ENCODE measurements at regions not wholly inside any gene's neighbourhood (a gene's known extent, or its start where the extent isn't known, plus 50 kb on each side); places are given as distances from the start of the nearest gene placed in this dataset.

DNA sequence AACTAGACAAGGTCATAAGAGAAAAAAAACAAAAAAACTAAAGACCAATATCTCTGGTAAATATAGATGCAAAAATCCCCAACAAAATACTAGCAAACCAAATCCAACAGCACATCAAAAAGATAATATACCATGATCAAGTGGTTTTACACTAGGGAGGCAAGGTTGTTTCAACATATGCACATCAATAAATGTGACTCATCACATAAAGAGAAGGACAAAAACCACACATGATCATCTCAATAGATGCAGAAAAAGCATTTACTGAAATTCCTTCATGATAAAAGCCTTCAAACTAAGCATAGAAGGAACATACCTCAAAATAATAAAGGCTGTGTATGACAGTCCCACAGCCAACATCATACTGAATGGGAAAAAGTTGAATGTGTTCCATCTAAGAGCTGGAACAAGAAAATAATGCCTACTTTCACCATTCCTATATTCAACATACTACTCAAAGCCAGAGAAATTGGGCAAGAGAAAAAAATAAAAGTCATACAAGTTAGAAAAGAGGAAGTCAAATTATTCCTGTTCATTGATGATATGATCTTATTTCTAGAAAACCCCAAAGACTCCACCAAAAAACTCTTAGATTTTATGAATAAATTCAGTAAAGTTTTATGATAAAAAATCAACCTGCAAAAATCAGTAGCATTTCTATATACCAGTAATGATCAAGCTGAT is 72.2 kb upstream of the FAM169A start:
- no peak overlapping the region for H3K4me3 Mint-ChIP-seq (ENCODE audit: unreplicated experiment)
- DNase-seq: no peak
- H3K9me3 Mint-ChIP-seq (ENCODE audit: unreplicated experiment): no peaks in the 10 kb centered on the region
- no peaks in the 10 kb centered on the region for H3K36me3 Mint-ChIP-seq (ENCODE audit: unreplicated experiment)
- no peak overlapping the region for H3K27ac Mint-ChIP-seq (ENCODE audit: unreplicated experiment)
- H3K27me3 Mint-ChIP-seq (ENCODE audit: unreplicated experiment): no peaks in the 10 kb centered on the region
- H3K4me1 Mint-ChIP-seq (ENCODE audit: low read depth, unreplicated experiment): peaks cover 26% of the 10 kb centered on the region
- TF ChIP-seq, protein P1, sequence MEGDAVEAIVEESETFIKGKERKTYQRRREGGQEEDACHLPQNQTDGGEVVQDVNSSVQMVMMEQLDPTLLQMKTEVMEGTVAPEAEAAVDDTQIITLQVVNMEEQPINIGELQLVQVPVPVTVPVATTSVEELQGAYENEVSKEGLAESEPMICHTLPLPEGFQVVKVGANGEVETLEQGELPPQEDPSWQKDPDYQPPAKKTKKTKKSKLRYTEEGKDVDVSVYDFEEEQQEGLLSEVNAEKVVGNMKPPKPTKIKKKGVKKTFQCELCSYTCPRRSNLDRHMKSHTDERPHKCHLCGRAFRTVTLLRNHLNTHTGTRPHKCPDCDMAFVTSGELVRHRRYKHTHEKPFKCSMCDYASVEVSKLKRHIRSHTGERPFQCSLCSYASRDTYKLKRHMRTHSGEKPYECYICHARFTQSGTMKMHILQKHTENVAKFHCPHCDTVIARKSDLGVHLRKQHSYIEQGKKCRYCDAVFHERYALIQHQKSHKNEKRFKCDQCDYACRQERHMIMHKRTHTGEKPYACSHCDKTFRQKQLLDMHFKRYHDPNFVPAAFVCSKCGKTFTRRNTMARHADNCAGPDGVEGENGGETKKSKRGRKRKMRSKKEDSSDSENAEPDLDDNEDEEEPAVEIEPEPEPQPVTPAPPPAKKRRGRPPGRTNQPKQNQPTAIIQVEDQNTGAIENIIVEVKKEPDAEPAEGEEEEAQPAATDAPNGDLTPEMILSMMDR (IDR thresholded peaks at IDR 0.05; ENCODE audit: partially characterized antibody, unreplicated experiment): no peak

DNA sequence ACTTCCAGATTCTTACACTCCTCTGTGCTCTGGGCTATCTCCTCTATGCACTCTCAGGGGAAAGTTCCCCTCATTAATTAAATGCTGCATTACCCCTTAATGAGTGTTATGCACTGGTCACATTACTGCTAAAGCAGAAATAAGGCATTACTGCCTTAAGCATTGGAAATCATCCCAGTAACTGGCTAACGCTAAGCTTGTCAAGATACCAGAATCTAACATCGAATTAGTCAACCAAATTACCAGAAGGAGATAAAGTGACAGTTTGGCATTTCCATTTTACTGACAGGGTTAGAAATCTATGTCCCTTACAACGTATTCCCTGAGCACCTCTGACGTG is 69.5 kb upstream of the FAM169A start:
- Mint-ChIP-seq H3K4me3 (ENCODE audit: unreplicated experiment) (no peak overlapping the region), H3K27me3 (ENCODE audit: unreplicated experiment) (peaks cover 2% of the 10 kb centered on the region), H3K4me1 (ENCODE audit: low read depth, unreplicated experiment) (peaks cover 27% of the 10 kb centered on the region), H3K27ac (ENCODE audit: unreplicated experiment) (no peak overlapping the region), H3K9me3 (ENCODE audit: unreplicated experiment) (peaks cover 1% of the 10 kb centered on the region), H3K36me3 (ENCODE audit: unreplicated experiment) (no peaks in the 10 kb centered on the region)
- TF ChIP-seq, protein P1 (IDR thresholded peaks at IDR 0.05; ENCODE audit: partially characterized antibody, unreplicated experiment): no peak
- no peak for DNase-seq

DNA sequence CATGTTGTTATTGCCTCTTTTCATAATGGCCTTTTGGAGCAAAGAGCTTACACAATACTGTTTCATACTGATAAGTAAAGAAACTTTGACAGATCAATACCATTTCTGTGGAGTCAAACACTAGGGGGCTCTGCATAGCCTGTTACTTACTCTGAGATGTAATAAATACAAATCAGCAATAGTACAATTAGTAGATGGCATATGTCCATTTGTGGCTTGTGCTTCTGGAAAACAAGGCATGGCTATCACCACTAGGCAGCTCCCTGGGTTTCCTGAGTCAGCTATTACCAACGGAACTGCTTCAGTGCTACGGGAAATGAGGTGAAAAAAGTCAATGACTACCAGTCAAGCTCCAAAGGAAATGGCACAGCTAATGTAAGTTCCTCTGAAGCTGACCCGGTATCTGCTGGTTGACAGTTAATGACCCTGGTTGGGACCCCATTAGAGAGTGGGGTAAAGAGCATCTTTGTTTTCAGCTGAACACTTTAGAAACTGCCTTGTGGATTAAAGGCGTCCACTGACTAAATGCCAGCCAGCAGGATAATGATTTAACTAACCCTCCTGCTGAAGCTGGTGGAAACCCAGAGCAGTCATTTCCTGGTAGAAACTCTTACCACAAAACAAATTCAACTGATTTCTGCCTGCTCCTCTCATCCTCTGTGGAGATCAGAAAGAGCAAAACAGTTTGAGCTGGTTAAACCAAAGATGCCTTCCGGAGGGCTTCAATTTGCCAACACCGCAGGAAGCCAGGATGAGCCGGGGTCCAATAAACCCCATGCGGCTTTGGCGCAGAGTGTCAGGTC is 69.0 kb upstream of the FAM169A start:
- Mint-ChIP-seq H3K27ac (ENCODE audit: unreplicated experiment) (no peak overlapping the region), H3K4me3 (ENCODE audit: unreplicated experiment) (peak overlapping the region; percentile 17), H3K36me3 (ENCODE audit: unreplicated experiment) (no peaks in the 10 kb centered on the region), H3K9me3 (ENCODE audit: unreplicated experiment) (peaks cover 1% of the 10 kb centered on the region), H3K27me3 (ENCODE audit: unreplicated experiment) (peaks cover 2% of the 10 kb centered on the region), H3K4me1 (ENCODE audit: low read depth, unreplicated experiment) (peaks cover 27% of the 10 kb centered on the region)
- TF ChIP-seq, protein P1 (IDR thresholded peaks at IDR 0.05; ENCODE audit: partially characterized antibody, unreplicated experiment): peak; percentile 40
- no peak for DNase-seq

DNA sequence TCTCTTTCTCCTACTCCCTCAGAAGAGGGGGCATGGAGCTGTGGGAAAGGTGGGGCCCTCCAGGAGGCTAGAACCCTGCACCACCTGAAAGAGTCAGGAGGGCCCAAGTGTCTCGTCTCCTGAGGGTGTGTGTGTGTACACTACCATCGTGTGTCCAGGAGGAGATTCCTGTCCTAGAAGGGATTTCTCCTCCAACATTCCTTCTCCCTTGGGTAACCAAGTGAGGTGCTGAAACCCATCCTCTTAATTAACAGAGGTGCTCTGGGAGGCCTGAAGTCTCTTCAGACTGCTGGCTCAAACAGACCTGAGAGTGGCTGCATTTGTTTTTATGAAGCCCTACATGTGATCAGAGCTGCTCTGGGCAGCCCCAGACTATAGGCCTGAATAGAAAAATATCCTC is 61.1 kb upstream of the FAM169A start:
- DNase-seq: no peak
- Mint-ChIP-seq H3K27me3 (ENCODE audit: unreplicated experiment) (peaks cover 6% of the 10 kb centered on the region), H3K4me3 (ENCODE audit: unreplicated experiment) (no peak overlapping the region), H3K27ac (ENCODE audit: unreplicated experiment) (no peak overlapping the region), H3K4me1 (ENCODE audit: low read depth, unreplicated experiment) (peaks cover 2% of the 10 kb centered on the region), H3K9me3 (ENCODE audit: unreplicated experiment) (peaks cover 3% of the 10 kb centered on the region), H3K36me3 (ENCODE audit: unreplicated experiment) (no peaks in the 10 kb centered on the region)
- TF ChIP-seq, protein P1 (IDR thresholded peaks at IDR 0.05; ENCODE audit: partially characterized antibody, unreplicated experiment): no peak

DNA sequence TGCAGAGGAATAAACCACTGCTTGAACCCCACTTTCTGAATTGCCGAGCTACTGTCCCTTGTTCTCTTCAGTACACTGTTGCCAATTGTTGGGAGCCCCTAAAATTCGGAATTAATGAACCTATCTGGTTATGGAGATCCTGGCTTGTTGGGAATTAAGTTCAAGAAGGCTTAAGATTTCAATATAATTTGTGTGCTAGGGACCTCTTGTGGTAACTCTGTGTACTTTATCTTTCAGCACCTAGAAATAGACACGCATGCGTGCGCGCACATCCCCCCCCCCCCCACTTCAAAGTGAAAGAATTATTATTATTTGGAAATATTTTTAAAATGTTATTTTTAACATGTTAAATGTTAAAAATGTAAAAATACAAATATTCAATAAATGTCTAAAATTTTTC is 53.3 kb upstream of the FAM169A start:
- H3K4me3 Mint-ChIP-seq (ENCODE audit: unreplicated experiment): no peak overlapping the region
- no peak overlapping the region for H3K27ac Mint-ChIP-seq (ENCODE audit: unreplicated experiment)
- DNase-seq: no peak
- TF ChIP-seq, protein P1 (IDR thresholded peaks at IDR 0.05; ENCODE audit: partially characterized antibody, unreplicated experiment): peak; percentile 71
- no peaks in the 10 kb centered on the region for H3K36me3 Mint-ChIP-seq (ENCODE audit: unreplicated experiment)
- H3K27me3 Mint-ChIP-seq (ENCODE audit: unreplicated experiment): peaks cover 2% of the 10 kb centered on the region
- peaks cover 3% of the 10 kb centered on the region for H3K9me3 Mint-ChIP-seq (ENCODE audit: unreplicated experiment)
- H3K4me1 Mint-ChIP-seq (ENCODE audit: low read depth, unreplicated experiment): no peaks in the 10 kb centered on the region

All from glutamatergic neuron (in vitro differentiated cells).